ENCODE measurements at regions not wholly inside any gene's neighbourhood (a gene's known extent, or its start where the extent isn't known, plus 50 kb on each side); places are given as distances from the start of the nearest gene placed in this dataset.
A peak's percentile ranks its signal among the peaks of the same experiment; 100 is the strongest.

DNA sequence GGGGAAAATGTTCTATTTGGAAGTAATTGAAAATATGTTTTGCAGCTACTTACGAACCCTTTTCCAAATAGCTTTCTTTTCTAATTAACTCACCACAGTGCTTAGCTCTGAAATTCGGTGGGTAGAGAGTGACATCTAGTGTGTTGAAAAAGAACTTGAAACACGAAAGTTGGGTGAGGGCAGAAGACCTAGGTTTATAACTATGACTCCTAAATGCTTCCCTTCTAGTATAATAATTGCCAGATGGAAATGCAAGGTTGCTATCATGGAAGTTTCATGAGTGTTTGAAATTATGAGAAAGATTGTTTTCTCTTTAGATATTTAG lies 77.3 kb upstream of the NOCT start:
- TF ChIP-seq CTCF (conservative IDR thresholded peaks at IDR 0.05; ENCODE audit: low read depth, low read length) = peak; percentile 67
- H3K4me3 ChIP-seq (ENCODE audit: low read depth, low read length) = no peak overlapping the region
- DNase-seq (ENCODE audit: low read depth) = no peak

- no peak overlapping the region for H3K4me3 ChIP-seq (ENCODE audit: low read depth, low read length)
- DNase-seq (ENCODE audit: low read depth) = no peak
- TF ChIP-seq CTCF (conservative IDR thresholded peaks at IDR 0.05; ENCODE audit: low read depth, low read length) = no peak
Measured at GRCh38 chr4:138935135-138935807, 80.3 kb upstream of the NOCT start.

DNA sequence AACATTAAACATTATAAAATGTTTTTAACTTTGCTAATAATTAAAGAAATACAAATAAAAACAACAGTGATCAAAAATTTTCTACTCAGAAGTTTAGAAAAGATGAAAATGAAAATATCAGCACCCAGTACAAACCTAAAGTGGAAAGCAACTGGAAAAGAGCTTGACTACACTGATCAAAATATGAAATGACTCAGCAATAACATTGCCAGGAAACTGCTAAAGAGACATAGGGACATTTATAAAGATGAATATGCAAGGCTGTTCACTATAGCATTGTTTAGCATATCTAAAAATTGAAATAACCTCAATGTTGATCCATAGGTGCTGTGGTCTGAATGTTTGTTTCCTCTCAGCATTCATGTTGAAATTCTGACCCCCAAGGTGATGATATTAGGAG lies 88.5 kb upstream of the NOCT start:
- no peak overlapping the region for H3K4me3 ChIP-seq (ENCODE audit: low read depth, low read length)
- TF ChIP-seq CTCF (conservative IDR thresholded peaks at IDR 0.05; ENCODE audit: low read depth, low read length) = no peak
- no peak for DNase-seq (ENCODE audit: low read depth)

GRCh38 chr4:138925495-138925894 lies 90.1 kb upstream of the NOCT start:
- no peak for TF ChIP-seq CTCF (conservative IDR thresholded peaks at IDR 0.05; ENCODE audit: low read depth, low read length)
- H3K4me3 ChIP-seq (ENCODE audit: low read depth, low read length) = no peak overlapping the region
- no peak for DNase-seq (ENCODE audit: low read depth)

GRCh38 chr4:138919094-138919936 lies 96.3 kb upstream of the NOCT start:
- no peak overlapping the region for H3K4me3 ChIP-seq (ENCODE audit: low read depth, low read length)
- peak; percentile 86 for TF ChIP-seq CTCF (conservative IDR thresholded peaks at IDR 0.05; ENCODE audit: low read depth, low read length)
- DNase-seq (ENCODE audit: low read depth) = no peak

- no peak for TF ChIP-seq CTCF (conservative IDR thresholded peaks at IDR 0.05; ENCODE audit: low read depth, low read length)
- DNase-seq (ENCODE audit: low read depth) = no peak
- no peak overlapping the region for H3K4me3 ChIP-seq (ENCODE audit: low read depth, low read length)
Measured at GRCh38 chr4:138918169-138918869, 97.3 kb upstream of the NOCT start.

All from epithelial cell of proximal tubule (primary cell).